Glutamatergic neuron (in vitro differentiated cells): ENCODE measurements at regions not wholly inside any gene's neighbourhood (a gene's known extent, or its start where the extent isn't known, plus 50 kb on each side); places are given as distances from the start of the nearest gene placed in this dataset.

Source experiments
- DNase-seq: peaks from one replicate; pipeline ENCODE4 v3.0.0; 2022
- H3K27ac Mint-ChIP-seq: one replicate; pipeline ENCODE4 v1.8.0; 2020; ENCODE audit warnings: mild to moderate bottlenecking, mixed read lengths, inconsistent platforms; ENCODE audit not compliant: unreplicated experiment
- H3K27me3 Mint-ChIP-seq: one replicate; pipeline ENCODE4 v1.8.0; 2020; ENCODE audit warnings: mild to moderate bottlenecking, moderate library complexity, mixed read lengths, inconsistent platforms; ENCODE audit not compliant: unreplicated experiment
- H3K36me3 Mint-ChIP-seq: one replicate; pipeline ENCODE4 v1.8.0; 2020; ENCODE audit warnings: mild to moderate bottlenecking, mixed read lengths, inconsistent platforms; ENCODE audit not compliant: unreplicated experiment
- H3K4me1 Mint-ChIP-seq: one replicate; pipeline ENCODE4 v1.8.0; 2020; ENCODE audit warnings: mild to moderate bottlenecking, low read depth, mixed read lengths, inconsistent platforms; ENCODE audit not compliant: unreplicated experiment
- H3K4me3 Mint-ChIP-seq: one replicate; pipeline ENCODE4 v1.8.0; 2020; ENCODE audit warnings: mild to moderate bottlenecking, mixed read lengths, inconsistent platforms; ENCODE audit not compliant: unreplicated experiment
- H3K9me3 Mint-ChIP-seq: one replicate; pipeline ENCODE4 v1.8.0; 2020; ENCODE audit warnings: mild to moderate bottlenecking, moderate library complexity, mixed read lengths, inconsistent platforms; ENCODE audit not compliant: unreplicated experiment
- CTCF ChIP-seq: fragments of 200-600 bp; sonication (generic); IDR thresholded peaks from one replicate; pipeline ENCODE4 v1.5.0; 2021; ENCODE audit not compliant: partially characterized antibody, unreplicated experiment

GRCh38 chr21:38945545-38946245, 140.0 kb downstream of the ETS2 start:
- H3K36me3 Mint-ChIP-seq = no peaks in the 10 kb centered on the region
- DNase-seq = no peak
- no peaks in the 10 kb centered on the region for H3K4me1 Mint-ChIP-seq
- TF ChIP-seq CTCF = no peak
- H3K27ac Mint-ChIP-seq = no peak overlapping the region
- H3K4me3 Mint-ChIP-seq = no peak overlapping the region
- peaks cover 4% of the 10 kb centered on the region for H3K27me3 Mint-ChIP-seq
- H3K9me3 Mint-ChIP-seq = peaks cover 8% of the 10 kb centered on the region

- Mint-ChIP-seq H3K4me1 (no peaks in the 10 kb centered on the region), H3K27ac (no peak overlapping the region), H3K36me3 (no peaks in the 10 kb centered on the region), H3K9me3 (peaks cover 8% of the 10 kb centered on the region), H3K4me3 (no peak overlapping the region), H3K27me3 (peaks cover 4% of the 10 kb centered on the region)
- DNase-seq = no peak
- no peak for TF ChIP-seq CTCF
Observed at GRCh38 chr21:38944903-38945302, 139.2 kb downstream of the ETS2 start.

DNA sequence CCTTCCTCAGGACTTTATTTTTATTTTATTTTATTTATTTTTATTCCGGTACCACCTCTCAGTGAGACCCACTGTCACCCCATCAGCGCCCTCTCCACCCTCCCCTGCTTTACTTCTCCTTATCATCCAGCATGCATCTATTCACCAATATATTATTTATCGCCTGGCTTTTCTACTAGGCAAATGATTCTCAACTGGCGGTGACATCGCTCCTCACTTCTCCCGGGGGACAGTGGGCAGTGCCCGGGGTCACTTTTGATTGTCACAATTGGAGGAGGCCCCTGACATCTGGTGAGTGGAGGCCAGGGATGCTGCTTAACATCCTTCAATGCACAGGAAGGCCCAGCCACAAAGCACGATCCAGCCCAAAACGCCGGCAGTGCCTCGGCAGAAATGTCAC, 138.7 kb downstream of the ETS2 start:
- no peaks in the 10 kb centered on the region for H3K36me3 Mint-ChIP-seq
- DNase-seq = no peak
- peaks cover 4% of the 10 kb centered on the region for H3K27me3 Mint-ChIP-seq
- no peaks in the 10 kb centered on the region for H3K4me1 Mint-ChIP-seq
- no peak overlapping the region for H3K27ac Mint-ChIP-seq
- no peak overlapping the region for H3K4me3 Mint-ChIP-seq
- TF ChIP-seq CTCF = no peak
- peaks cover 8% of the 10 kb centered on the region for H3K9me3 Mint-ChIP-seq

DNA sequence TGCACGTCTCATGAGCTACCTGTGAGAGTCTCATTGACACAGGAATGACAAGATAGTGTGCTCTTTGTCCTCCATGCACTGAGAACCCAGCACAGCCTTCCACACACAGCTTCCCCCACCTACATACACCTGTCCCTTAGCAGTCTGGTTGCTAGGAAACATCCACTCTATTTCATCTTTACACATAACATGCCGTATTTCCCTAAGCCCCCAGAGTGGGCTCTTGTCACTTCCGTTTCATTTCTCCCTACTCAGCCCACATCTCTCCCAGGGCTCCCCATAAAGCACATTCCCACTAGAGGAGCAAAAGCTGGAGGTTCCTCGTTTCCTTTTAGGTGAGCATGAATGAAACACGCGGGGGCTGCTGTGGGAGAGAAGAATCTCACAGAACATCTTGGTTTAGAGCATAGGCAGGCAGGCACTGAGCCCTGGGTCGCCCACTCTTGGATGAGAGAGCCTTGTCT, 137.1 kb downstream of the ETS2 start:
- no peaks in the 10 kb centered on the region for H3K4me1 Mint-ChIP-seq
- peaks cover 5% of the 10 kb centered on the region for H3K9me3 Mint-ChIP-seq
- H3K27me3 Mint-ChIP-seq = peaks cover 4% of the 10 kb centered on the region
- no peak for TF ChIP-seq CTCF
- H3K27ac Mint-ChIP-seq = no peak overlapping the region
- DNase-seq = no peak
- H3K4me3 Mint-ChIP-seq = no peak overlapping the region
- H3K36me3 Mint-ChIP-seq = no peaks in the 10 kb centered on the region

DNA sequence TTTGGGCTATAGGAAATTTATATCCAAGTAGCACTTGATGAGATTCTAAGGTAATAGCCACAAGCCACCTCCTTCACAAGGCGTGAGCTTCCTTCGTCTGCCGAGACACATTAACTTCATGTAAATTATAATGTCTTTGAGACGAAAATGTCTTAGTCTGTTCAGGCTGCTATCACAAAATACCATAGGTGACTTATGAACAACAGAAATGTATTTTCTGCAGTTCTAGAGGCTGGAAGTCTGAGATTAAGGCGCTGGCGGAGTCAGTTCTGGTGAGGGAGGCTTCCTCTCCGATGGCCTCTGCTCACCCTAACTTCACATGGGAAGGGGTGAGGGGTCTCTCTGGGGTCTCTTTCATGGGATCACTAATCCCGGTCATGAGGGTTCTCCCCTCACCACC, 133.0 kb downstream of the ETS2 start:
- no peak for DNase-seq

More for the DNA sequence above, 133.0 kb downstream of the ETS2 start:
- H3K9me3 Mint-ChIP-seq = peaks cover 2% of the 10 kb centered on the region
- TF ChIP-seq CTCF = no peak
- no peak overlapping the region for H3K4me3 Mint-ChIP-seq
- peaks cover 5% of the 10 kb centered on the region for H3K27me3 Mint-ChIP-seq
- no peak overlapping the region for H3K27ac Mint-ChIP-seq
- H3K36me3 Mint-ChIP-seq = no peaks in the 10 kb centered on the region
- H3K4me1 Mint-ChIP-seq = no peaks in the 10 kb centered on the region
